H1 (cell line): ENCODE measurements at regions not wholly inside any gene's neighbourhood (a gene's known extent, or its start where the extent isn't known, plus 50 kb on each side); places are given as distances from the start of the nearest gene placed in this dataset.
"Not testable (repeated sequence)": the region's sequence is repeated elsewhere in the genome, so short reads cannot be mapped to it uniquely, and the experiment has no call there.

Experiments used
- CTCF ChIA-PET: fragments of 300-600 bp; sonication (Branson Sonifier 250); formaldehyde crosslinking; loops from one replicate; lab custom pipeline; 2021; ENCODE audit not compliant: partially characterized antibody; lab: Charles Lee
- POLR2A ChIA-PET: fragments of 300-600 bp; sonication (Branson Sonifier 250); formaldehyde crosslinking; loops from one replicate; lab custom pipeline; 2021; ENCODE audit warnings: inconsistent platforms; ENCODE audit not compliant: partially characterized antibody; lab: Charles Lee
- DNase-seq, 2 experiments: peaks; one replicate each; pipeline versions ENCODE4 v3.0.0 to v3.0.0-alpha.2; 2010 to 2022; ENCODE audit warnings: low spot score in 2 of 2, low read depth in 1 of 2, mixed read lengths in 1 of 2
- FAIRE-seq: peaks from 2 replicates; lab custom pipeline; 2011; peaks lifted over from hg19 to GRCh38; lab: Jason Lieb, UNC
- H2AFZ ChIP-seq: 2 replicates; pipeline ENCODE4 v1.8.1; 2012; ENCODE audit warnings: low read length, inconsistent platforms
- H2AK5ac ChIP-seq: 2 replicates; pipeline ENCODE4 v1.6.1; 2013; ENCODE audit warnings: low read depth, low read length
- H2BK120ac ChIP-seq: replicated peaks from 2 replicates; pipeline ENCODE3; 2013; ENCODE audit warnings: low read depth, low read length, inconsistent platforms
- H2BK12ac ChIP-seq: 2 replicates; pipeline ENCODE4 v1.6.1; 2013; ENCODE audit warnings: low read depth, low read length
- H2BK15ac ChIP-seq: 2 replicates; pipeline ENCODE4 v1.6.1; 2013; ENCODE audit warnings: low read length
- H2BK20ac ChIP-seq: 2 replicates; pipeline ENCODE4 v1.6.1; 2013; ENCODE audit warnings: low read length
- H2BK5ac ChIP-seq: 2 replicates; pipeline ENCODE4 v1.6.1; 2013; ENCODE audit warnings: low read depth, low read length
- H3K14ac ChIP-seq: 2 replicates; pipeline ENCODE4 v1.6.1; 2013; ENCODE audit warnings: inconsistent platforms; ENCODE audit not compliant: insufficient read length
- H3K18ac ChIP-seq: 2 replicates; pipeline ENCODE4 v1.6.1; 2013; ENCODE audit warnings: low read length; ENCODE audit errors: extremely low read depth
- H3K23ac ChIP-seq: 2 replicates; pipeline ENCODE4 v1.6.1; 2013; ENCODE audit warnings: inconsistent platforms; ENCODE audit not compliant: insufficient read length
- H3K23me2 ChIP-seq: 2 replicates; pipeline ENCODE4 v1.6.1; 2013; ENCODE audit warnings: low read depth, low read length
- H3K27ac ChIP-seq: 2 replicates; pipeline ENCODE4 v1.6.1; 2011; ENCODE audit warnings: low read depth, low read length, inconsistent platforms
- H3K27me3 ChIP-seq, 4 experiments: replicated peaks in 1 of 4; 1 replicate in 1 of 4; 2 replicates in 3 of 4; pipeline versions ENCODE4 v1.6.1 to v1.8.1; 2011 to 2013; ENCODE audit warnings: low read length in 3 of 4, mild to moderate bottlenecking in 3 of 4, inconsistent platforms in 2 of 4, mixed read lengths in 2 of 4, moderate library complexity in 1 of 4; ENCODE audit not compliant: control insufficient read depth in 3 of 4, insufficient read depth in 3 of 4; ENCODE audit errors: extremely low read depth in 1 of 4
- H3K36me3 ChIP-seq, 4 experiments: 2 replicates each; pipeline versions ENCODE4 v1.6.1 to v1.8.1; 2011 to 2013; ENCODE audit warnings: mild to moderate bottlenecking in 4 of 4, low read length in 3 of 4, moderate library complexity in 2 of 4, control low read depth in 1 of 4, inconsistent platforms in 1 of 4; ENCODE audit not compliant: insufficient read depth in 4 of 4, control insufficient read depth in 2 of 4
- H3K4ac ChIP-seq: replicated peaks from 2 replicates; pipeline ENCODE3; 2013; ENCODE audit warnings: low read length, low read depth, mixed read lengths, inconsistent platforms; ENCODE audit not compliant: insufficient read length
- H3K4me1 ChIP-seq, 4 experiments: replicated peaks in 1 of 4; 1 replicate in 1 of 4; 2 replicates in 3 of 4; pipeline versions ENCODE4 v1.6.1 to v1.8.1; 2011 to 2013; ENCODE audit warnings: low read length in 3 of 4, inconsistent platforms in 2 of 4, mixed read lengths in 1 of 4; ENCODE audit not compliant: insufficient read depth in 4 of 4, control insufficient read depth in 3 of 4
- H3K4me2 ChIP-seq, 2 experiments: 2 replicates each; pipeline versions ENCODE4 v1.6.1 to v1.8.1; 2011 to 2013; ENCODE audit warnings: low read depth in 2 of 2, low read length in 2 of 2, control low read depth in 1 of 2, inconsistent platforms in 1 of 2, mild to moderate bottlenecking in 1 of 2; ENCODE audit not compliant: insufficient read depth in 1 of 2
- H3K4me3 ChIP-seq, 4 experiments: fragments of 200-600, 300-600 bp in 1 of 4; sonication (generic), shearing (Covaris generic), sonication (Bioruptor Twin) in 1 of 4; 2 replicates each; pipeline versions ENCODE4 v1.5.1 to v1.8.1; 2011 to 2016; ENCODE audit warnings: low read length in 4 of 4, low read depth in 3 of 4, control low read depth in 2 of 4, inconsistent platforms in 2 of 4, mild to moderate bottlenecking in 2 of 4, mixed read lengths in 1 of 4, moderate library complexity in 1 of 4; ENCODE audit not compliant: insufficient read depth in 2 of 4; ENCODE audit errors: extremely low read depth in 1 of 4
- H3K56ac ChIP-seq: replicated peaks from 2 replicates; pipeline ENCODE3; 2013; ENCODE audit warnings: low read depth, mild to moderate bottlenecking, mixed read lengths, low read length, inconsistent platforms; ENCODE audit not compliant: insufficient read length
- H3K79me1 ChIP-seq: 2 replicates; pipeline ENCODE4 v1.6.1; 2013; ENCODE audit warnings: low read depth, low read length, control low read depth
- H3K79me2 ChIP-seq, 2 experiments: 2 replicates each; pipeline versions ENCODE4 v1.6.1 to v1.8.1; 2012 to 2013; ENCODE audit warnings: low read length in 2 of 2, mild to moderate bottlenecking in 2 of 2, inconsistent platforms in 1 of 2; ENCODE audit not compliant: insufficient read depth in 2 of 2, control insufficient read depth in 1 of 2
- H3K9ac ChIP-seq, 4 experiments: replicated peaks in 1 of 4; 1 replicate in 1 of 4; 2 replicates in 3 of 4; pipeline versions ENCODE4 v1.6.1 to v1.8.1; 2011 to 2013; ENCODE audit warnings: low read depth in 3 of 4, low read length in 3 of 4, control low read depth in 2 of 4, mild to moderate bottlenecking in 2 of 4, moderate library complexity in 2 of 4, inconsistent platforms in 1 of 4; ENCODE audit errors: extremely low read depth in 1 of 4
- H3K9me3 ChIP-seq, 2 experiments: 2 replicates each; pipeline versions ENCODE4 v1.6.1 to v1.8.1; 2012 to 2013; ENCODE audit warnings: mild to moderate bottlenecking in 2 of 2, moderate library complexity in 2 of 2, control low read depth in 1 of 2, inconsistent platforms in 1 of 2, low read depth in 1 of 2, low read length in 1 of 2, mixed read lengths in 1 of 2; ENCODE audit not compliant: insufficient read depth in 2 of 2
- H4K20me1 ChIP-seq, 2 experiments: replicated peaks in 1 of 2; 2 replicates each; pipeline versions ENCODE3 to v1.8.1; 2011 to 2013; ENCODE audit warnings: inconsistent platforms in 2 of 2, low read length in 2 of 2, mild to moderate bottlenecking in 1 of 2; ENCODE audit not compliant: insufficient read depth in 2 of 2, control insufficient read depth in 1 of 2
- H4K5ac ChIP-seq: 2 replicates; pipeline ENCODE4 v1.6.1; 2013; ENCODE audit warnings: low read length, low read depth, mixed read lengths, inconsistent platforms; ENCODE audit not compliant: insufficient read length
- H4K8ac ChIP-seq: 2 replicates; pipeline ENCODE4 v1.8.0; 2013; ENCODE audit warnings: mild to moderate bottlenecking, moderate library complexity, low read length, inconsistent platforms; ENCODE audit not compliant: insufficient read depth; ENCODE audit errors: extremely low read depth
- H4K91ac ChIP-seq: replicated peaks from 2 replicates; pipeline ENCODE3; 2013; ENCODE audit warnings: low read length, mixed read lengths, inconsistent platforms; ENCODE audit not compliant: insufficient read length
- EZH2 ChIP-seq: fragments of 200-600 bp; sonication (generic); IDR thresholded peaks from 2 replicates; pipeline ENCODE4 v1.7.1; 2012; ENCODE audit warnings: low read depth, mild to moderate bottlenecking, moderate library complexity, low read length, inconsistent platforms; ENCODE audit not compliant: severe bottlenecking
- POLR2AphosphoS5 ChIP-seq: IDR thresholded peaks from 2 replicates; pipeline ENCODE4 v1.6.1; 2011; ENCODE audit warnings: low read depth, low read length
- WGBS, 2 experiments: shearing (Covaris generic) in 1 of 2; methylation state at CpG; one replicate each; pipeline versions ENCODE4 v1.1.6 to v1.1.7; 2013 to 2015; ENCODE audit warnings: low lambda C conversion rate in 2 of 2, mixed read lengths in 2 of 2, inconsistent platforms in 1 of 2, low coverage in 1 of 2, missing lambda C conversion rate in 1 of 2; ENCODE audit not compliant: insufficient replicate concordance in 2 of 2, insufficient coverage in 1 of 2, insufficient read length in 1 of 2; ENCODE audit errors: extremely low coverage in 1 of 2, missing lambda C conversion rate in 1 of 2; 5-methylcytosine and 5-hydroxymethylcytosine counted together

DNA sequence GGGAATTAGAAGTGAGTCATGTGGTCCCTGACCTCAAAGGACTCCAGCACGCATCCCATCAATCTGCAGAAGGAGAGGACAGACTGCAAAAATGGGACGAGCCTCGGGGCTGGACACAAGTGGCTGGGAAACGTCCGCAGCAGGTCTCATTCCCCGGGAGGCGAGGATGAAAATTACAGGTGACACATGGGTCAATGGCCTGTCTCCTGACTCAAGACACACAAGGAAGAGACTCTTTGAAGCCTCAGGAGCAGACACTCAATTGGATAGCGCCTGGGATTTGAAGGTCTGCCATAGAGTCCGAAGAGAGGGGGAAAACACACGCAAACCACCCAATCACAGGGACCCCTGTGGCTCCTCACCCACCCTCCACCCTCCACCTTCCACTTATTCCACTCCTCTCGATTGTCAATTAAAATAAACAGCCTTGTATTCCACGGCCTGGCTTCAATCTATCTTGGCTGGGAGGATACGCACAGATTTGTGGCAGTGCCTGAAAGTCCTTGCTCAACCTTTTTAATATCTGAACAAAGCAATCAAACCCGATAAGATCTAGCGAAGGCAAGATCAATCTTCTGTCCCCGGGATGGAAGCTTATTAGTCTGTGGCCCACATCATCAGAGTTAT, 101.8 kb upstream of the CADM1 start (continued):
- TF ChIP-seq POLR2AphosphoS5 (no peak), EZH2 (no peak)

DNA sequence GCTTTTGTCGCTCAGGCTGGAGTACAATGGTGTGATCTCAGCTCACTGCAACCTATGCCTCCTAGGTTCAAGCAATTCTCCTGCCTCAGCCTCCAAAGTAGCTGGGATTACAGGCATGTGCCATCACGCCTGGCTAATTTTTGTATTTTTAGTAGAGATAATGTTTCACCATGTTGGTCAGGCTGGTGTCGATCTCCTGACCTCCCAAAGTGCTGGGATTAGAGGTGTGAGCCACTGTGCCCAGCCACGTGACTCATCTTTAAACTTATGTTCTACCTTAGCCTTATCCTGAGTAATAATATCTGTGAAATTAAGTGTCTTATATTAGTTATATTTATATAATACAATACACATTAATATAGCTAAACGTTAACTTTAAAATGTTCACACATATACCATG, 101.2 kb upstream of the CADM1 start:
- H2BK12ac ChIP-seq, H3K56ac ChIP-seq, H3K4me1 ChIP-seq, H3K18ac ChIP-seq, H2BK5ac ChIP-seq, H3K4me3 ChIP-seq, POLR2A ChIA-PET, H3K79me2 ChIP-seq, H3K14ac ChIP-seq, H4K91ac ChIP-seq, DNase-seq, H3K4ac ChIP-seq, H3K79me1 ChIP-seq, H4K8ac ChIP-seq, H4K5ac ChIP-seq, H3K27me3 ChIP-seq, H2BK20ac ChIP-seq, H3K23ac ChIP-seq, FAIRE-seq, H3K9me3 ChIP-seq, H3K23me2 ChIP-seq, H2AK5ac ChIP-seq, H2BK120ac ChIP-seq, H3K9ac ChIP-seq, H3K4me2 ChIP-seq, H2AFZ ChIP-seq, H3K27ac ChIP-seq, H2BK15ac ChIP-seq, H4K20me1 ChIP-seq, H3K36me3 ChIP-seq: not testable (repeated sequence)
- CTCF ChIA-PET = interaction anchor here (0.6 kb wide), 1 partner anchor 27 kb away, joined by 3 read pairs; no protein-coding TSS in a partner anchor
- 94% methylated on average over 5 of the region's 5 CpGs; no CpG with 5 or more reads in 1 of the 2 experiments for WGBS, 2 experiments
